HG03280 (cell line): ENCODE measurements at regions not wholly inside any gene's neighbourhood (a gene's known extent, or its start where the extent isn't known, plus 50 kb on each side); places are given as distances from the start of the nearest gene placed in this dataset.
"Not testable (repeated sequence)": the region's sequence is repeated elsewhere in the genome, so short reads cannot be mapped to it uniquely, and the experiment has no call there.

Experiments
- ATAC-seq: cut with Tn5 transposase; IDR thresholded peaks from one replicate; pipeline ENCODE4 v1.9.1; 2021; ENCODE audit warnings: mild to moderate bottlenecking, moderate library complexity; ENCODE audit not compliant: unreplicated experiment

GRCh38 chr6:51463321-51463720 is 624.1 kb downstream of the PKHD1 start:
- no peak for ATAC-seq

- ATAC-seq, result no peak
These were observed 622.5 kb downstream of the PKHD1 start for GRCh38 chr6:51464956-51465355.

DNA sequence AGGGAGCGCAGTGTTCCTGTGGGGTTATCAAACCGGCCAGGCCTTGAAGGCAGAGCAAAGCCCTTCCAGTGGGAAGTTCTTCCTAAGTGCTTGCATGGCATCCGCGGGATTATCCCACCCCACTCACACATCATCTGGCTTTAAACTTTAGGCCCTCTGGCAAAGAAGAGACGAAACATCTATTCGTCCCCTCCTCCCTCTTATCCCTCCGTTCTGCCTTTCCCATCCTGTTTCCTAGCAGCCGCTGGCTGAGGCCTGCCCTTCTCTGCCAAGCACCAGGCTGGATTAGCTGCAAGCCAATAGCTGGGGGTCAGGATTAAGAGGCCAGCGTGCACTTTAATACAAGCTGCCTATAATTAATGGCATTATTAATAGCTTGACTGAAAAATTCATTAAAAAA is 621.0 kb downstream of the PKHD1 start:
- no peak for ATAC-seq

DNA sequence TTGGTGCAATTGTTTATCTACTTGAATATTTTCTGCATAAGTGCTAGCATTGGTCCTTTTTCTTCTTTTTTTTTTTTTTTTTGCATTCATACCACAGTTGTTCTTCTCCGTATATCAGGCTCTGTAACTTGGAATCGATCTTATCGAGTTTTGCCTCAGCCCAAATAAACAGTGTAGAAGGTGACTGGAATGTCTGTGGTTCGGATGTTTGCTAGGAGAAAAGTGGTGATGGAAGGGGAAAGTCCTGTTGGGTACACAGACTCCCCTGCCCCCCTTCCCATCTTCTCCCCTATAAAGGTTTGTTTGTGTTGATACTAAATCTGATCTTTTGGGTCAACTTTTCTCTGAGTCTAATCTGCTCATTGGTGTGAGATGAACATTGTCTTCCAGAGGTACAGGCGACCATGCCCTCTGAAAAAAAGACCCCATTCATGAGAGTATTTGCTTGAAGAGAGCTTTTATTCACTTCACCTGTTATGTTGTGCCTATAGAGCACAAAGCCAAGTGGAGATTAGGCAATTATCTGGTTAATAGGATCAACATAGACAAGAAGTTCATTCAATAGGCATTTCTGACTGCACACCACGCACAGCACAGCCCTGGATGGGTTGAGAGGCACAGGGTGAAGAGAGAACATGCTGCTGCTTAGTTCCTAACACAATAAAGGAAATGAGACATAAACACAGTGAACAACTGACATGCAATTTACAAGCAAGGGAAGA is 620.0 kb downstream of the PKHD1 start:
- no peak for ATAC-seq

- ATAC-seq, result no peak
These were observed 618.7 kb downstream of the PKHD1 start for GRCh38 chr6:51468704-51469103.

DNA sequence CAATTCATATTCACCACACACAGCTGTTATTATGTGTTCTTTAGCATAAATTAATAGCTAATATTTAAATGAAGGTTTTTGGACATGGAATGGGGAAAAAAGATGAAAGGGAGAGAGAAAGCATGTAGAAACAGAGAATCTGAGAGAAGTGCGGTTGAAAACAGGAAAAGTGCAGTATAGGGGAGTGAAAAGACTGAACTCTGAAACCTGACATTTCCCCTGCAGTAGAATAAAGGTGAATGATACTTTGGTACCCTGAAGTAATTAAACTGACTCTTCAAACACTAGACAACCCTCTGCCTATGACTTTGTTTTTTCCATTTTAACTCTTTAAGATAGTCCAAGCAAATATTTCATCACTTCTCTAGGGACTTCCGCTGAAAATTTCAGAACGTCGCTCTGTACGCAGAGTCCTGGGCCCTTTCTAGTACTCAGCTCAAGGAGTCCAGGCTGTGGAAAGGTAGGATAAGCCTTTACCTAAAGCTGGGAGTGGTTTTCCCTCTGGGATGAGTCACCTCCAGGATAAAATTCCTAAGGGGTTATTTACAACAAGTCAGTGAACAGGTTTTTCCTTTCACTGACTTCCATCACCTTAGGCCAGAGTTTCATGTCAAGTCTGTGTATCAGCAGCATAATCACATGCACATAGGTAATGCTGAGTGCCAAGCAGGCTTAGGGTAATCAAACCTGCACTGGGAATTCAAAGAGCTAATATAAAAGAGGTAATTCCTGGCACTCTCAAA is 614.5 kb downstream of the PKHD1 start:
- no peak for ATAC-seq

- ATAC-seq, result no peak
These were observed 613.1 kb downstream of the PKHD1 start for GRCh38 chr6:51474022-51474975.

DNA sequence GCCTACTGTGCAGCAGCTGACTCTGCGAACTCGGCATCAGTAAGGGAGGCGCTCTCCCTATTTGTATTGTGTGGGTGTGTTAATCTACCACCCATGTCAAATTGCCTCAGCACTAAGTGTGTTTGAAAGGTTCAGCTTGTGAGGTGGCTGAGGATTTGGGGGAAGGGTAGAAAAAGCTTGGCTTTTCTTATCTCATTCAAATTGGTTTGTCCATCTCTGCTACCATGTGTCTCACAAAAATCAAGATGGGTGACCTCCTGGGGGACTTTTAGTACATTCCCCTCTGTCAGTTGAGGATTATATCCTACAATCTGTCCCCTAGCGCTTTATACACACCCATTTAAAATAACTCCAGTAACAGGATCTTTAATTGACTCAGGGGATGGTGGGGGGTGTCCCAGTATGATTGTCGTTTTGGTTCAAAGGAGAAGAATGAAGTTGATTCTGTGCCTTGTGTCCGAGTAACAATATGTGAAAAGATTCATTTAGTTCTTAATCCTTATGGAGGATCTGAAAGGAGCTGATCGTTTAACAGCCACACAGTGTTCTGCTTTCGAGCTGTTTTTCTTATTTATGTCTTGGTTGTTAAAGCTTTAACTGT is 609.6 kb downstream of the PKHD1 start:
- ATAC-seq, result no peak

DNA sequence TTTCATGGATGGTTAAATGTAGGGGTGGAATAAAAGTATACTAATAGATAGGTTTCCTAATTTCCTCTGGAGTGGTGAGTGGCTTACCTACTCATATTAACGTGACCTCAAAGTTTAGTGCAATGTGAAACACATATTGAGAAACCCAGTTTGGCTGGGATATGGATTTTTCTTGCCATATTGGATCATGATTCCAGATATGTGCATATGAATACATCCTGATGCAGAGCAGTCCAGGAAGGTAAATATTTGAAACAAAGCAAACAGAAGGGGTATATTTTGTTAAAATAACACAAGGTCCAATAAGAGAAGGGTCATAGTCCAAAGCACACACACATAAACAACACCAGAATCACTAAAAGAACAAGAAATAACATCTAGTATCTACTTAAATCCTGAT is 608.1 kb downstream of the PKHD1 start:
- no peak for ATAC-seq

DNA sequence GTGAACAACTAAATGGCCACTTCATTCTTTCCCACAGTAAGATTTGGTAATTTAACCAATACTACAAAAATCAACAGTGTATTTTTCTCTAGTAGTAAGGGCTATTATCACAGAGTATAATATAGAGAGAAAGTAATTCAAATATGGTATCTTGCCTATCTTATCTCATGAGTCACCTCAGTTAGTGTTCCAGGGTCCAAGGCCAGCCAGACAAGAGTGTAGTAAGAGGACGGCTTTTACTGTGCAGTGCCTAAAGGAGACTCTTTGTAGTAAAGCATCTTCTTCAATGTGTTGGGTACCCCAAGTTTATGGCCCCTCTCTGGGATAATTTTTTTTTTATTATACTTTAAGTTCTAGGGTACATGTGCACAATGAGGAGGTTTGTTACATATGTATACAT is 607.4 kb downstream of the PKHD1 start:
- no peak for ATAC-seq

DNA sequence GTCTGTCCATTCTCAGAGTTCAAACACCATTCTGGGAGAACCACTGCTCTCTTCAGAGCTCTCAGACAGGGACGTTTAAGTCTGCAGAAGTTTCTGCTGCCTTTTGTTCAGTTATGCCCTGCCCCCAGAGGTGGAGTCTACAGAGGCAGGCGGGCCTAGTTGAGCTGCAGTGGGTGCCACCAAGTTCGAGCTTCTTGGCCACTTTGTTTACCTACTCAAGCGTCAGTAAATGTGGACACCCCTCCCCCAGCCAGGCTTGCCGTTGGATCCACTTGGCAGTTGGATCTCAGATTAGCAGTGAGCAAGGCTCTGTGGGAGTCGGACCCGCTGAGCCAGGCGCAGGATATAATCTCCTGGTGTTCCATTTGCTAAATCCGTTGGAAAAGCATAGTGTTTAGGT is 601.5 kb downstream of the PKHD1 start:
- ATAC-seq, result not testable (repeated sequence)

DNA sequence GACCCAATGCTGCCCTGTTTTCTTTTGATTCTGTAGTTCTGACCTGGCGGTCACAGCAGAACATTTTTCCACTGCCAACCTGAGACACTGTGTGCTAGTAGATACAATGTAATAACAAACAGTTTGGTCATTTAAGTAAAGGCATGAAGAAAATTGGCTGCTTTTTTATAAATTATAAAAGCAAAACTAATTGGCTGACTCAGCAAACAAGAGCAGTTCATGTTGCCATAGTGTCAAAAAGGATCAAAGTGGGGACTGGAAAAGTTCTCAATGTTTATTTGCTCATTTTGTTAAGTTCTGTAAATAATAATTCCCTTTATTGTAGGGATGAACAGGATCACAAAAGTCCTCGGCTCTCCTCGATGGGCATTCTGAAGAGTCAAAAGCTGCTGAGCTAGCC is 599.5 kb downstream of the PKHD1 start:
- ATAC-seq, result no peak

GRCh38 chr6:51489133-51489532 is 598.3 kb downstream of the PKHD1 start:
- ATAC-seq, result no peak

GRCh38 chr6:51490101-51490500 is 597.3 kb downstream of the PKHD1 start:
- no peak for ATAC-seq

GRCh38 chr6:51494342-51494741 is 593.1 kb downstream of the PKHD1 start:
- no peak for ATAC-seq

- no peak for ATAC-seq
These were observed 592.3 kb downstream of the PKHD1 start for GRCh38 chr6:51495096-51495495.

- no peak for ATAC-seq
These were observed 591.6 kb downstream of the PKHD1 start for GRCh38 chr6:51495610-51496396.

GRCh38 chr6:51502996-51503395 is 584.4 kb downstream of the PKHD1 start:
- ATAC-seq, result no peak

DNA sequence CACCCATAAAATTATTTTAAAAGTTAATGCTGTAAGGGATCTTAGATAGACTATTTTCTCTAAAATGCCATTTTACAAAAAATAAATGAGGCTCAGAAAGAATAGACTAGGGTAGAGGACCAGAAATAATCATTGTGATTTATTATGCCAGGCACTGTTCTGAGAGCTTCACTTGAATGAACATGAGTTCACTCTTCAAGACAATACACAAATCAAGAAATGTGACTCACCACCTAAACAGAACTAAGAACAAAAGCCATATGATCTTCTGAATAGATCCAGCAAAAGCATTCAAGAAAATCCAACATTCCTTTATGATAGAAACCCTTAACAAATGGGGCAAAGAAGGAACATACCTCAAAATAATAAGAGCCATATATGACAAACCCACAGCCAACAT is 582.0 kb downstream of the PKHD1 start:
- no peak for ATAC-seq

DNA sequence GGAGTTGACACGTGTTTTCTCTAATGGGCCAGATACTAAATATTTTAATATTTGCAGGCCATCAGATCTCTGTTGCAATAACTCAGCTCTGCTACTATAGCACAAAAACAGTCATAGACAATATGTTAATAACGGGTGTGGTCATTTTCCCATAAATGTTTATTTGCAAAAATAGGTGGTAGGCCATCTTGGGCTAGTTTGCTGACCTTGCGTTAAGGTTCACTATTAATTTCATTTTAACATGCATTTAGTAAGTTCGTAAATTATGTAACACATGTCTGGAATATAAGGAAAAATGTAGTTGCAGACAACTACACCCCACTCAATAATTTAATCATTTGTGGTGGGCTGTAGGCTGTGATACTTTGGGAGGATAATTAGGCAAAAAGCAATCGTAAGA is 577.8 kb downstream of the PKHD1 start:
- no peak for ATAC-seq
